Peyer's patch (tissue), 4 donors: ENCODE measurements at regions not wholly inside any gene's neighbourhood (a gene's known extent, or its start where the extent isn't known, plus 50 kb on each side); places are given as distances from the start of the nearest gene placed in this dataset.

ENCODE experiments used
- POLR2A ChIP-seq, 2 donors: fragments of 450-650 bp; IDR thresholded peaks; one replicate each; pipeline ENCODE4 v1.5.1; 2017; ENCODE audit warnings: antibody characterized with exemption in 2 of 2, mild to moderate bottlenecking in 2 of 2, moderate library complexity in 2 of 2
- TF ChIP-seq, protein P1 (sequence below), 6 experiments: fragments of 450-650 bp in 4 of 6; fragments of 200-600 bp in 2 of 6; sonication (generic) in 1 of 6; IDR thresholded peaks; one replicate each; pipeline ENCODE4 v1.5.1; 2017 to 2019; ENCODE audit warnings: antibody characterized with exemption in 6 of 6, mild to moderate bottlenecking in 3 of 6, moderate library complexity in 1 of 6

DNA sequence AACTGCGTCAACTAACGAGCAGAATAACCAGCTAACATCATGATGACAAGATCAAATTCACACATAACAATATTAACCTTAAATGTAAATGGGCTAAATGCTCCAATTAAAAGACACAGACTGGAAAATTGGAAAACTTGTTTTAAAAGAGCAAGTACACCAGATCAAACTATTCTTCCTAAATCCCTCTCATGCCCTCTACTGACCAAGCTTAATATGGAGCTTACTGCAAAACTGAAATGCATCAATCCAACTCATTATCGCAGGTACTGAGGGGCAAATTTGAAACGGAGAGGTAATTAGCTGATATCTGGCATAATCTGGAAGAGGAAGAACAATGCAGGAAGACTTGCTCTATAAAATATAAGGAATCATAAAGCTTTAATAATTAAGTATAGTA, 1223.8 kb downstream of the NXPH1 start:
- TF ChIP-seq, protein P1, sequence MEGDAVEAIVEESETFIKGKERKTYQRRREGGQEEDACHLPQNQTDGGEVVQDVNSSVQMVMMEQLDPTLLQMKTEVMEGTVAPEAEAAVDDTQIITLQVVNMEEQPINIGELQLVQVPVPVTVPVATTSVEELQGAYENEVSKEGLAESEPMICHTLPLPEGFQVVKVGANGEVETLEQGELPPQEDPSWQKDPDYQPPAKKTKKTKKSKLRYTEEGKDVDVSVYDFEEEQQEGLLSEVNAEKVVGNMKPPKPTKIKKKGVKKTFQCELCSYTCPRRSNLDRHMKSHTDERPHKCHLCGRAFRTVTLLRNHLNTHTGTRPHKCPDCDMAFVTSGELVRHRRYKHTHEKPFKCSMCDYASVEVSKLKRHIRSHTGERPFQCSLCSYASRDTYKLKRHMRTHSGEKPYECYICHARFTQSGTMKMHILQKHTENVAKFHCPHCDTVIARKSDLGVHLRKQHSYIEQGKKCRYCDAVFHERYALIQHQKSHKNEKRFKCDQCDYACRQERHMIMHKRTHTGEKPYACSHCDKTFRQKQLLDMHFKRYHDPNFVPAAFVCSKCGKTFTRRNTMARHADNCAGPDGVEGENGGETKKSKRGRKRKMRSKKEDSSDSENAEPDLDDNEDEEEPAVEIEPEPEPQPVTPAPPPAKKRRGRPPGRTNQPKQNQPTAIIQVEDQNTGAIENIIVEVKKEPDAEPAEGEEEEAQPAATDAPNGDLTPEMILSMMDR (IDR thresholded peaks at IDR 0.05) = no peak
- no peak for TF ChIP-seq POLR2A (IDR thresholded peaks at IDR 0.05)
